ENCODE measurements at regions not wholly inside any gene's neighbourhood (a gene's known extent, or its start where the extent isn't known, plus 50 kb on each side); places are given as distances from the start of the nearest gene placed in this dataset.

- intact Hi-C loops (cut with DNase I) = no loop called here
- no peak for DNase-seq
- 81 to 83% methylated on average over 2 of the region's 2 CpGs for WGBS, 2 donors
- H3K4me3 ChIP-seq (replicated peaks in 1 of 3) = no peak overlapping the region
- H3K36me3 ChIP-seq = no peaks in the 10 kb centered on the region
- TF ChIP-seq POLR2A (IDR thresholded peaks at IDR 0.05) (no peak), CTCF (IDR thresholded peaks at IDR 0.05) (no peak)
- H3K27me3 ChIP-seq = no peaks in the 10 kb centered on the region
- H3K9me3 ChIP-seq = no peaks in the 10 kb centered on the region
- H3K27ac ChIP-seq = no peak overlapping the region
- H3K4me1 ChIP-seq = no peaks in the 10 kb centered on the region
Observed at GRCh38 chr5:53183880-53184279, 74.3 kb upstream of the MOCS2 start.

- 59 to 62% methylated on average over 4 of the region's 4 CpGs for WGBS, 2 donors
Observed at GRCh38 chr5:53191548-53192165, 82.1 kb upstream of the MOCS2 start.

GRCh38 chr5:53194086-53194485, 84.5 kb upstream of the MOCS2 start:
- H3K27ac ChIP-seq = no peak overlapping the region
- intact Hi-C loops (cut with DNase I) = no loop called here
- no peaks in the 10 kb centered on the region for H3K36me3 ChIP-seq
- TF ChIP-seq CTCF (IDR thresholded peaks at IDR 0.05) = no peak
- TF ChIP-seq POLR2A (IDR thresholded peaks at IDR 0.05) = no peak
- DNase-seq = no peak
- H3K9me3 ChIP-seq = no peaks in the 10 kb centered on the region
- H3K4me1 ChIP-seq = no peaks in the 10 kb centered on the region
- H3K27me3 ChIP-seq = no peaks in the 10 kb centered on the region
- WGBS, 2 donors = 63% methylated on average over 2 of the region's 2 CpGs
- H3K4me3 ChIP-seq (replicated peaks in 1 of 3) = no peak overlapping the region

More at GRCh38 chr5:53191548-53192165, 82.1 kb upstream of the MOCS2 start:
- no peaks in the 10 kb centered on the region for H3K27me3 ChIP-seq
- H3K9me3 ChIP-seq = no peaks in the 10 kb centered on the region
- no peak for TF ChIP-seq POLR2A (IDR thresholded peaks at IDR 0.05)
- TF ChIP-seq CTCF (IDR thresholded peaks at IDR 0.05) = no peak
- intact Hi-C loops (cut with DNase I) = no loop called here
- H3K4me3 ChIP-seq (replicated peaks in 1 of 3) = no peak overlapping the region
- H3K27ac ChIP-seq = no peak overlapping the region
- no peaks in the 10 kb centered on the region for H3K36me3 ChIP-seq
- DNase-seq = no peak
- H3K4me1 ChIP-seq = no peaks in the 10 kb centered on the region

GRCh38 chr5:53199882-53200281, 90.3 kb upstream of the MOCS2 start:
- no peak for TF ChIP-seq CTCF (IDR thresholded peaks at IDR 0.05)
- TF ChIP-seq POLR2A (IDR thresholded peaks at IDR 0.05) = no peak

GRCh38 chr5:53200306-53200705, 90.7 kb upstream of the MOCS2 start:
- Histone ChIP-seq H3K36me3 (no peaks in the 10 kb centered on the region), H3K4me1 (no peaks in the 10 kb centered on the region), H3K9me3 (no peaks in the 10 kb centered on the region), H3K4me3 (replicated peaks in 1 of 3) (no peak overlapping the region), H3K27ac (no peak overlapping the region), H3K27me3 (no peaks in the 10 kb centered on the region)
- 82 to 90% methylated on average over 5 to 8 of the region's 8 CpGs for WGBS, 2 donors
- intact Hi-C loops (cut with DNase I) = no loop called here
- TF ChIP-seq POLR2A (IDR thresholded peaks at IDR 0.05) (no peak), CTCF (IDR thresholded peaks at IDR 0.05) (no peak)
- no peak for DNase-seq

More at GRCh38 chr5:53199882-53200281, 90.3 kb upstream of the MOCS2 start:
- H3K9me3 ChIP-seq = no peaks in the 10 kb centered on the region
- no peaks in the 10 kb centered on the region for H3K4me1 ChIP-seq
- no peak for DNase-seq
- no peak overlapping the region for H3K4me3 ChIP-seq (replicated peaks in 1 of 3)
- intact Hi-C loops (cut with DNase I) = no loop called here
- H3K36me3 ChIP-seq = no peaks in the 10 kb centered on the region
- H3K27ac ChIP-seq = no peak overlapping the region
- no peaks in the 10 kb centered on the region for H3K27me3 ChIP-seq
